Fibroblast of villous mesenchyme (primary cell): ENCODE measurements at regions not wholly inside any gene's neighbourhood (a gene's known extent, or its start where the extent isn't known, plus 50 kb on each side); places are given as distances from the start of the nearest gene placed in this dataset.

Experiments used
- DNase-seq: peaks from one replicate; pipeline ENCODE4 v3.0.0-alpha.2; 2010; ENCODE audit warnings: low read depth
- H3K4me3 ChIP-seq: 2 replicates; pipeline ENCODE4 v1.5.1; 2011; ENCODE audit warnings: low read depth, mild to moderate bottlenecking, low read length
- CTCF ChIP-seq: IDR thresholded peaks from 2 replicates; pipeline ENCODE4 v1.5.1; 2012; ENCODE audit warnings: low read depth, mild to moderate bottlenecking, low read length; ENCODE audit not compliant: insufficient read depth

DNA sequence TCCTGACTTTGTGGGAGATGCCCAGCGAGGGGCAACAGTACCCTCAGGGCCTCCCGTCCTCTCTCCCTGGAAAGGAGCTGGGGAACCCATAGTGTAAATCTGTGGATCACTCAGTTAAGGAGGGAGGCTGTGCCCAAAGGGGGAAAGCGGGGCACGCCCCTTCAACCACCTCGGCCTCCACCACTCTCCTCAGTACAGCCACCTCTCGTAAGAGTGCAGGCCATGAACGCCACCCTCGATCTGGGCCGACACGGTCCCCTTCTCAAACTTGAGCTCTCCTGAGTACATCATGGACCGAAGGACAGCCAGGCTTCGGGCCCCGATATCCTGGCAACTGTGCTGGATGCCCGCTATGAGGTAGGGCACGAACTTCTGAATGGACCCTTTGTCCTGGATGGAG is 221.8 kb upstream of the ATP6AP2 start:
- no peak overlapping the region for H3K4me3 ChIP-seq
- no peak for TF ChIP-seq CTCF
- no peak for DNase-seq

GRCh38 chrX:40349251-40349650 is 231.5 kb upstream of the ATP6AP2 start:
- H3K4me3 ChIP-seq, result no peak overlapping the region
- TF ChIP-seq CTCF, result no peak
- DNase-seq, result no peak

GRCh38 chrX:40346379-40346778 is 234.4 kb upstream of the ATP6AP2 start:
- DNase-seq, result no peak
- no peak overlapping the region for H3K4me3 ChIP-seq
- TF ChIP-seq CTCF, result no peak

- no peak for DNase-seq
- no peak overlapping the region for H3K4me3 ChIP-seq
- no peak for TF ChIP-seq CTCF
Observed at GRCh38 chrX:40343319-40343718, 237.5 kb upstream of the ATP6AP2 start.

GRCh38 chrX:40340116-40340515 is 240.7 kb upstream of the ATP6AP2 start:
- DNase-seq, result no peak
- H3K4me3 ChIP-seq, result no peak overlapping the region
- TF ChIP-seq CTCF, result no peak

GRCh38 chrX:40333344-40333743 is 235.6 kb upstream of the BCOR start:
- H3K4me3 ChIP-seq, result no peak overlapping the region
- no peak for TF ChIP-seq CTCF

DNA sequence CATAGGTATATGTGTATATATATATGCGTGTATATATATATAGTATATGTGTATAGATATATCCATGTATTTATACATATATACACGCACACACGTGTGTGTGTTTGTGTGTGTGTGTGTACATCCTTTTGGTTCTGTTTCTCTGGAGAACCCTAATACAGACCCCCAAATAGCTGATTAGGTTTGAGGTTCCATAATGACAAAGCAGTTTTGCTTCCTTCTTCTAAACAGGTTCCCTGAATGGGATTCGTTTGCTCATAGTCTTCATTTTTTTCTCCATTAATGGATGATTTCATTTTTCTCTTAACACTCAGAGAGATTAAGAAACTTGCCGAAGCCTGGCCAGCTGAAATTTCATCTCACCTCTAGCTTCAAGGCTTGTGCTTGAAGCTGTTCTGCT is 234.0 kb upstream of the BCOR start:
- H3K4me3 ChIP-seq, result no peak overlapping the region
- DNase-seq, result no peak

More at GRCh38 chrX:40333344-40333743, 235.6 kb upstream of the BCOR start:
- no peak for DNase-seq

More for the DNA sequence above, 234.0 kb upstream of the BCOR start:
- TF ChIP-seq CTCF, result no peak
